Gastroesophageal sphincter (tissue), 3 donors: ENCODE measurements at regions not wholly inside any gene's neighbourhood (a gene's known extent, or its start where the extent isn't known, plus 50 kb on each side); places are given as distances from the start of the nearest gene placed in this dataset.

Experiments used
- POLR2A ChIP-seq, 2 donors: fragments of 450-650 bp; IDR thresholded peaks; one replicate each; pipeline ENCODE4 v1.6.1; 2017; ENCODE audit warnings: antibody characterized with exemption in 2 of 2, mild to moderate bottlenecking in 2 of 2, moderate library complexity in 1 of 2
- TF ChIP-seq, protein P1 (sequence below), 4 experiments: fragments of 200-600 bp in 2 of 4; fragments of 450-650 bp in 2 of 4; sonication (generic) in 1 of 4; IDR thresholded peaks; one replicate each; pipeline ENCODE4 v1.5.1; 2017 to 2019; ENCODE audit warnings: antibody characterized with exemption in 4 of 4, mild to moderate bottlenecking in 2 of 4, moderate library complexity in 2 of 4

DNA sequence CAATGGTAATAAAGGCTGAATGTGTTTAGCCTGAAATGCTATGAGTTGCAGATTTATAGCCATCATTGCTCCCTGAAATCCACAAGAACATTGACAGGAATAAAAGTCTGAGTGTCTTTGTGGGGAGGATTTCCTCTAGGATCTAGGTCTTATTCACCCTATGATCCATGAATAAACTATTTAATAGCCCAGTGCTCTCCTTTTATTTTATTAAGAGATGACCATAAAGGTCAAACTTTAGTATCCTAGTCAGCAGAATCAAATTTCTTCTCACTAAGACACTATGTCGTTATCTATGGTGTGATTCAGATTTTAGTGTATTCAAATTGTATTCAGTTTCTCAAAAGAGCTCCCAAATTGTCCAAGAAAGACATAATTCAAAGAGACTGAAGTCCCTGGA lies 67.8 kb upstream of the AKR1E2 start:
- TF ChIP-seq, protein P1, sequence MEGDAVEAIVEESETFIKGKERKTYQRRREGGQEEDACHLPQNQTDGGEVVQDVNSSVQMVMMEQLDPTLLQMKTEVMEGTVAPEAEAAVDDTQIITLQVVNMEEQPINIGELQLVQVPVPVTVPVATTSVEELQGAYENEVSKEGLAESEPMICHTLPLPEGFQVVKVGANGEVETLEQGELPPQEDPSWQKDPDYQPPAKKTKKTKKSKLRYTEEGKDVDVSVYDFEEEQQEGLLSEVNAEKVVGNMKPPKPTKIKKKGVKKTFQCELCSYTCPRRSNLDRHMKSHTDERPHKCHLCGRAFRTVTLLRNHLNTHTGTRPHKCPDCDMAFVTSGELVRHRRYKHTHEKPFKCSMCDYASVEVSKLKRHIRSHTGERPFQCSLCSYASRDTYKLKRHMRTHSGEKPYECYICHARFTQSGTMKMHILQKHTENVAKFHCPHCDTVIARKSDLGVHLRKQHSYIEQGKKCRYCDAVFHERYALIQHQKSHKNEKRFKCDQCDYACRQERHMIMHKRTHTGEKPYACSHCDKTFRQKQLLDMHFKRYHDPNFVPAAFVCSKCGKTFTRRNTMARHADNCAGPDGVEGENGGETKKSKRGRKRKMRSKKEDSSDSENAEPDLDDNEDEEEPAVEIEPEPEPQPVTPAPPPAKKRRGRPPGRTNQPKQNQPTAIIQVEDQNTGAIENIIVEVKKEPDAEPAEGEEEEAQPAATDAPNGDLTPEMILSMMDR (IDR thresholded peaks at IDR 0.05), result no peak
- no peak for TF ChIP-seq POLR2A (IDR thresholded peaks at IDR 0.05)
